WTC11 (cell line): ENCODE measurements at regions not wholly inside any gene's neighbourhood (a gene's known extent, or its start where the extent isn't known, plus 50 kb on each side); places are given as distances from the start of the nearest gene placed in this dataset.

Experiments
- CREB1 ChIP-seq: sonication (generic); formaldehyde crosslinking; IDR thresholded peaks from 2 replicates; pipeline ENCODE4 v1.8.0; 2023; ENCODE audit warnings: mild to moderate bottlenecking, missing genetic modification reagents
- FOXK1 ChIP-seq: sonication (generic); formaldehyde crosslinking; IDR thresholded peaks from 2 replicates; pipeline ENCODE4 v1.8.0; 2022; ENCODE audit warnings: mild to moderate bottlenecking, moderate library complexity, missing genetic modification reagents
- MXD4 ChIP-seq: fragments of 250-450 bp; sonication (Bioruptor Pico); IDR thresholded peaks from 2 replicates; pipeline ENCODE4 v1.8.0; 2021; ENCODE audit warnings: mild to moderate bottlenecking, moderate library complexity, borderline replicate concordance
- TEAD4 ChIP-seq: sonication (generic); formaldehyde crosslinking; IDR thresholded peaks from 2 replicates; pipeline ENCODE4 v1.8.0; 2022; ENCODE audit warnings: mild to moderate bottlenecking, missing genetic modification reagents
- USF2 ChIP-seq: sonication (generic); formaldehyde crosslinking; IDR thresholded peaks from 2 replicates; pipeline ENCODE4 v1.8.1; 2023; ENCODE audit warnings: mild to moderate bottlenecking, missing genetic modification reagents, moderate library complexity
- ZNF232 ChIP-seq: sonication (generic); formaldehyde crosslinking; IDR thresholded peaks from 2 replicates; pipeline ENCODE4 v1.8.0; 2022; ENCODE audit warnings: mild to moderate bottlenecking, missing genetic modification reagents
- TF ChIP-seq, protein P1 (sequence below): fragments of 200-600 bp; IDR thresholded peaks from 2 replicates; pipeline ENCODE4 v1.8.0; 2022; ENCODE audit warnings: antibody characterized with exemption
- TF ChIP-seq, protein P2 (sequence below): sonication (generic); formaldehyde crosslinking; IDR thresholded peaks from 2 replicates; pipeline ENCODE4 v1.8.1; 2022; ENCODE audit warnings: low read depth, missing genetic modification reagents, borderline replicate concordance
- TF ChIP-seq, protein P3 (sequence below): sonication (generic); formaldehyde crosslinking; IDR thresholded peaks from 2 replicates; pipeline ENCODE4 v1.8.1; 2023; ENCODE audit warnings: mild to moderate bottlenecking, missing genetic modification reagents, moderate library complexity

DNA sequence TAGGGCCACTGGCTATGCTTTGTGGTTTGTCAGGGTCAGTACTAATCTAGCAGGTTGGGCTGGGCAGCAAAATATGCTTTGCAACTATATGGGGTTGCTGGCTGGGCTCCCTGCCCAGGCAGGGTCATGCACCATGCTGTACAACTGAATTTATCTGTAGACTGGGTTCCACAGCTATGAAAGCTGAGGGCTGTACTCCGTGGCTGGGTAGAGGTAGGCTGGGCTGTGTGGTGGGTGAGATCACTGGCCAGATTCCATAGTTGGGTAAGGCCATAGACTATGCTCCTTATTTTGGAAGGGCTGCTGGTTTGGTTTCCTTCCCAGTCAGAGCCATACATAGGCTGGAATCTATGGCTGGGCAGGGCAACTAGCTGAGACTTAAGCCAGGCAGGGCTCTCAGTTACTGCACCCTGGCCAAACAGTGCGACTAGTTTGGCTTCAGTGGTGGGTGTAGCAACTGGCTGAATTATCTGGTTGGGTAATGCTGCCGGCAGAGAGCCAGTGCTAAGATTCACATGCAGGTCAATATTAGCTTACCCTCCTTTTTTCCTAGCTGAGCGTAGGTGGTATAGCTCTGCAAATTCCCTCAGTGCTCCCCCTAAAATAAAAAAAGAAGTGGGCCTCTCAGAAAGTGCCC is 769.1 kb upstream of the CDH8 start:
- no peak for TF ChIP-seq FOXK1 (CRISPR knock-in tag)
- no peak for TF ChIP-seq CREB1
- TF ChIP-seq, protein P1, sequence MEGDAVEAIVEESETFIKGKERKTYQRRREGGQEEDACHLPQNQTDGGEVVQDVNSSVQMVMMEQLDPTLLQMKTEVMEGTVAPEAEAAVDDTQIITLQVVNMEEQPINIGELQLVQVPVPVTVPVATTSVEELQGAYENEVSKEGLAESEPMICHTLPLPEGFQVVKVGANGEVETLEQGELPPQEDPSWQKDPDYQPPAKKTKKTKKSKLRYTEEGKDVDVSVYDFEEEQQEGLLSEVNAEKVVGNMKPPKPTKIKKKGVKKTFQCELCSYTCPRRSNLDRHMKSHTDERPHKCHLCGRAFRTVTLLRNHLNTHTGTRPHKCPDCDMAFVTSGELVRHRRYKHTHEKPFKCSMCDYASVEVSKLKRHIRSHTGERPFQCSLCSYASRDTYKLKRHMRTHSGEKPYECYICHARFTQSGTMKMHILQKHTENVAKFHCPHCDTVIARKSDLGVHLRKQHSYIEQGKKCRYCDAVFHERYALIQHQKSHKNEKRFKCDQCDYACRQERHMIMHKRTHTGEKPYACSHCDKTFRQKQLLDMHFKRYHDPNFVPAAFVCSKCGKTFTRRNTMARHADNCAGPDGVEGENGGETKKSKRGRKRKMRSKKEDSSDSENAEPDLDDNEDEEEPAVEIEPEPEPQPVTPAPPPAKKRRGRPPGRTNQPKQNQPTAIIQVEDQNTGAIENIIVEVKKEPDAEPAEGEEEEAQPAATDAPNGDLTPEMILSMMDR, result no peak
- TF ChIP-seq ZNF232 (CRISPR knock-in tag), result no peak
- TF ChIP-seq, protein P2, sequence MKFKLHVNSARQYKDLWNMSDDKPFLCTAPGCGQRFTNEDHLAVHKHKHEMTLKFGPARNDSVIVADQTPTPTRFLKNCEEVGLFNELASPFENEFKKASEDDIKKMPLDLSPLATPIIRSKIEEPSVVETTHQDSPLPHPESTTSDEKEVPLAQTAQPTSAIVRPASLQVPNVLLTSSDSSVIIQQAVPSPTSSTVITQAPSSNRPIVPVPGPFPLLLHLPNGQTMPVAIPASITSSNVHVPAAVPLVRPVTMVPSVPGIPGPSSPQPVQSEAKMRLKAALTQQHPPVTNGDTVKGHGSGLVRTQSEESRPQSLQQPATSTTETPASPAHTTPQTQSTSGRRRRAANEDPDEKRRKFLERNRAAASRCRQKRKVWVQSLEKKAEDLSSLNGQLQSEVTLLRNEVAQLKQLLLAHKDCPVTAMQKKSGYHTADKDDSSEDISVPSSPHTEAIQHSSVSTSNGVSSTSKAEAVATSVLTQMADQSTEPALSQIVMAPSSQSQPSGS (CRISPR knock-in tag), result no peak
- TF ChIP-seq, protein P3, sequence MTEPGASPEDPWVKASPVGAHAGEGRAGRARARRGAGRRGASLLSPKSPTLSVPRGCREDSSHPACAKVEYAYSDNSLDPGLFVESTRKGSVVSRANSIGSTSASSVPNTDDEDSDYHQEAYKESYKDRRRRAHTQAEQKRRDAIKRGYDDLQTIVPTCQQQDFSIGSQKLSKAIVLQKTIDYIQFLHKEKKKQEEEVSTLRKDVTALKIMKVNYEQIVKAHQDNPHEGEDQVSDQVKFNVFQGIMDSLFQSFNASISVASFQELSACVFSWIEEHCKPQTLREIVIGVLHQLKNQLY (CRISPR knock-in tag), result no peak
- no peak for TF ChIP-seq USF2 (CRISPR knock-in tag)
- no peak for TF ChIP-seq TEAD4 (CRISPR knock-in tag)
- no peak for TF ChIP-seq MXD4 (CRISPR knock-in tag)
